Fibroblast of lung (primary cell): ENCODE measurements at regions not wholly inside any gene's neighbourhood (a gene's known extent, or its start where the extent isn't known, plus 50 kb on each side); places are given as distances from the start of the nearest gene placed in this dataset.

ENCODE experiments used
- DNase-seq, 2 donors: peaks; one replicate each; pipeline versions ENCODE4 v3.0.0 to v3.0.0-alpha.2; 2010; ENCODE audit warnings: low read depth in 2 of 2
- H2AFZ ChIP-seq: 2 replicates; pipeline ENCODE4 v1.5.1; 2012; ENCODE audit warnings: low read length, control low read depth, inconsistent platforms
- H3K27ac ChIP-seq: 2 replicates; pipeline ENCODE4 v1.5.1; 2011; ENCODE audit warnings: low read length, control low read depth; ENCODE audit not compliant: insufficient read depth
- H3K27me3 ChIP-seq: 2 replicates; pipeline ENCODE4 v1.5.1; 2011; ENCODE audit warnings: mild to moderate bottlenecking, low read length; ENCODE audit not compliant: control insufficient read depth, insufficient read depth
- H3K36me3 ChIP-seq: 2 replicates; pipeline ENCODE4 v1.5.1; 2011; ENCODE audit warnings: low read length; ENCODE audit not compliant: control insufficient read depth, insufficient read depth
- H3K4me1 ChIP-seq: 2 replicates; pipeline ENCODE4 v1.5.1; 2011; ENCODE audit warnings: low read length; ENCODE audit not compliant: control insufficient read depth, insufficient read depth; ENCODE audit errors: extremely low read depth
- H3K4me2 ChIP-seq: 2 replicates; pipeline ENCODE4 v1.5.1; 2011; ENCODE audit warnings: low read length, control low read depth; ENCODE audit not compliant: insufficient read depth; ENCODE audit errors: extremely low read depth
- H3K4me3 ChIP-seq, 4 experiments: fragments of 200-600 bp in 1 of 4; sonication (generic) in 1 of 4; replicated peaks in 1 of 4; 2 replicates each; pipeline ENCODE4 v1.5.1; 2011 to 2016; ENCODE audit warnings: low read length in 4 of 4, low read depth in 3 of 4, mild to moderate bottlenecking in 3 of 4, control low read depth in 2 of 4, inconsistent platforms in 1 of 4, mixed read lengths in 1 of 4; ENCODE audit not compliant: insufficient read depth in 1 of 4; ENCODE audit errors: control extremely low read depth in 1 of 4
- H3K79me2 ChIP-seq: 2 replicates; pipeline ENCODE4 v1.5.1; 2012; ENCODE audit warnings: mild to moderate bottlenecking, low read length, inconsistent platforms; ENCODE audit not compliant: control insufficient read depth, insufficient read depth
- H3K9ac ChIP-seq: 2 replicates; pipeline ENCODE4 v1.5.1; 2011; ENCODE audit warnings: mild to moderate bottlenecking, low read length, control low read depth; ENCODE audit not compliant: insufficient read depth
- H3K9me3 ChIP-seq: 2 replicates; pipeline ENCODE4 v1.5.1; 2012; ENCODE audit warnings: low read depth, low read length; ENCODE audit not compliant: control insufficient read depth, insufficient read depth
- H4K20me1 ChIP-seq: 2 replicates; pipeline ENCODE4 v1.5.1; 2011; ENCODE audit warnings: low read length; ENCODE audit not compliant: control insufficient read depth, insufficient read depth; ENCODE audit errors: extremely low read depth
- CTCF ChIP-seq, 2 donors: IDR thresholded peaks in 1 of 2; conservative IDR thresholded peaks in 1 of 2; 1 replicate in 1 of 2; 2 replicates in 1 of 2; pipeline ENCODE4 v1.5.1; 2011 to 2012; ENCODE audit warnings: low read length in 2 of 2, control low read depth in 1 of 2, inconsistent platforms in 1 of 2, low read depth in 1 of 2, mild to moderate bottlenecking in 1 of 2
- EZH2 ChIP-seq: IDR thresholded peaks from 2 replicates; pipeline ENCODE4 v1.5.1; 2012; ENCODE audit warnings: low read length, control low read depth, mild to moderate bottlenecking; ENCODE audit errors: missing control alignments

- H3K4me2 ChIP-seq = no peak overlapping the region
- no peaks in the 10 kb centered on the region for H3K79me2 ChIP-seq
- no peak overlapping the region for H2AFZ ChIP-seq
- DNase-seq = no peak
- no peaks in the 10 kb centered on the region for H4K20me1 ChIP-seq
- H3K9me3 ChIP-seq = no peaks in the 10 kb centered on the region
- TF ChIP-seq CTCF (conservative IDR thresholded peaks at IDR 0.05 in 1 of 2, IDR thresholded peaks at IDR 0.05 in 1 of 2; ENCODE audit: low read depth in 1 of 2, low read length in 2 of 2) (no peak), EZH2 (no peak)
- no peak overlapping the region for H3K9ac ChIP-seq
- H3K27me3 ChIP-seq = no peaks in the 10 kb centered on the region
- no peak overlapping the region for H3K27ac ChIP-seq
- no peaks in the 10 kb centered on the region for H3K36me3 ChIP-seq
- no peak overlapping the region for H3K4me3 ChIP-seq
- H3K4me1 ChIP-seq = no peaks in the 10 kb centered on the region
These were observed 487.1 kb downstream of the TECRL start for GRCh38 chr4:63922146-63922545.

- Histone ChIP-seq H3K36me3 (no peaks in the 10 kb centered on the region), H3K4me3 (no peak overlapping the region), H3K9me3 (no peaks in the 10 kb centered on the region), H2AFZ (no peak overlapping the region), H3K27ac (no peak overlapping the region), H3K9ac (no peak overlapping the region), H3K79me2 (no peaks in the 10 kb centered on the region), H3K4me1 (no peaks in the 10 kb centered on the region), H3K4me2 (no peak overlapping the region), H4K20me1 (no peaks in the 10 kb centered on the region), H3K27me3 (no peaks in the 10 kb centered on the region)
- no peak for DNase-seq
- no peak for TF ChIP-seq CTCF (conservative IDR thresholded peaks at IDR 0.05 in 1 of 2, IDR thresholded peaks at IDR 0.05 in 1 of 2; ENCODE audit: low read depth in 1 of 2, low read length in 2 of 2)
- TF ChIP-seq EZH2 = no peak
These were observed 487.7 kb downstream of the TECRL start for GRCh38 chr4:63921561-63921960.

- no peaks in the 10 kb centered on the region for H4K20me1 ChIP-seq
These were observed 489.4 kb downstream of the TECRL start for GRCh38 chr4:63919636-63920365.

More at GRCh38 chr4:63919636-63920365, 489.4 kb downstream of the TECRL start:
- DNase-seq = no peak
- TF ChIP-seq EZH2 (no peak), CTCF (conservative IDR thresholded peaks at IDR 0.05 in 1 of 2, IDR thresholded peaks at IDR 0.05 in 1 of 2; ENCODE audit: low read depth in 1 of 2, low read length in 2 of 2) (no peak)
- no peaks in the 10 kb centered on the region for H3K9me3 ChIP-seq
- H3K4me2 ChIP-seq = no peak overlapping the region
- no peak overlapping the region for H3K27ac ChIP-seq
- no peaks in the 10 kb centered on the region for H3K4me1 ChIP-seq
- no peaks in the 10 kb centered on the region for H3K27me3 ChIP-seq
- H3K9ac ChIP-seq = no peak overlapping the region
- no peak overlapping the region for H2AFZ ChIP-seq
- H3K4me3 ChIP-seq = no peak overlapping the region
- no peaks in the 10 kb centered on the region for H3K79me2 ChIP-seq
- H3K36me3 ChIP-seq = no peaks in the 10 kb centered on the region
